ENCODE measurements at regions not wholly inside any gene's neighbourhood (a gene's known extent, or its start where the extent isn't known, plus 50 kb on each side); places are given as distances from the start of the nearest gene placed in this dataset.
"Not testable (repeated sequence)": the region's sequence is repeated elsewhere in the genome, so short reads cannot be mapped to it uniquely, and the experiment has no call there.

GRCh38 chr14:88961214-88961613, 136.8 kb downstream of the TTC8 start:
- Mint-ChIP-seq H3K4me3 (no peak overlapping the region), H3K27ac (no peak overlapping the region), H3K4me1 (ENCODE audit: low read depth) (no peaks in the 10 kb centered on the region), H3K27me3 (ENCODE audit: low read depth) (no peaks in the 10 kb centered on the region), H3K9me3 (no peaks in the 10 kb centered on the region), H3K36me3 (ENCODE audit: low read depth) (no peaks in the 10 kb centered on the region)

- H3K27me3 Mint-ChIP-seq (ENCODE audit: low read depth): no peaks in the 10 kb centered on the region
- no peaks in the 10 kb centered on the region for H3K9me3 Mint-ChIP-seq
- H3K36me3 Mint-ChIP-seq (ENCODE audit: low read depth): no peaks in the 10 kb centered on the region
- no peak overlapping the region for H3K4me3 Mint-ChIP-seq
- no peak overlapping the region for H3K27ac Mint-ChIP-seq
- no peaks in the 10 kb centered on the region for H3K4me1 Mint-ChIP-seq (ENCODE audit: low read depth)
Observed at GRCh38 chr14:88962356-88962755, 137.9 kb downstream of the TTC8 start.

- H3K4me1 Mint-ChIP-seq (ENCODE audit: low read depth): no peaks in the 10 kb centered on the region
- no peaks in the 10 kb centered on the region for H3K9me3 Mint-ChIP-seq
- no peaks in the 10 kb centered on the region for H3K36me3 Mint-ChIP-seq (ENCODE audit: low read depth)
- H3K27me3 Mint-ChIP-seq (ENCODE audit: low read depth): no peaks in the 10 kb centered on the region
- H3K27ac Mint-ChIP-seq: no peak overlapping the region
- no peak overlapping the region for H3K4me3 Mint-ChIP-seq
Observed at GRCh38 chr14:88967299-88967698, 142.8 kb downstream of the TTC8 start.

GRCh38 chr14:88975043-88975830, 150.8 kb downstream of the TTC8 start:
- Mint-ChIP-seq H3K4me1 (ENCODE audit: low read depth) (no peaks in the 10 kb centered on the region), H3K27me3 (ENCODE audit: low read depth) (peaks cover 21% of the 10 kb centered on the region), H3K9me3 (peaks cover 7% of the 10 kb centered on the region), H3K36me3 (ENCODE audit: low read depth) (no peaks in the 10 kb centered on the region), H3K27ac (no peak overlapping the region), H3K4me3 (no peak overlapping the region)

- Mint-ChIP-seq H3K36me3 (ENCODE audit: low read depth) (no peaks in the 10 kb centered on the region), H3K4me3 (no peak overlapping the region), H3K9me3 (peaks cover 7% of the 10 kb centered on the region), H3K4me1 (ENCODE audit: low read depth) (no peaks in the 10 kb centered on the region), H3K27me3 (ENCODE audit: low read depth) (peaks cover 22% of the 10 kb centered on the region), H3K27ac (no peak overlapping the region)
Observed at GRCh38 chr14:88975926-88976325, 151.5 kb downstream of the TTC8 start.

- not testable (repeated sequence) for H3K27ac Mint-ChIP-seq; H3K36me3 Mint-ChIP-seq (ENCODE audit: low read depth); H3K4me1 Mint-ChIP-seq (ENCODE audit: low read depth); H3K9me3 Mint-ChIP-seq; H3K4me3 Mint-ChIP-seq
- H3K27me3 Mint-ChIP-seq (ENCODE audit: low read depth): peaks cover 25% of the 10 kb centered on the region
Observed at GRCh38 chr14:88980907-88981306, 156.5 kb downstream of the TTC8 start.

- Mint-ChIP-seq H3K27ac (no peak overlapping the region), H3K9me3 (peaks cover 7% of the 10 kb centered on the region), H3K27me3 (ENCODE audit: low read depth) (peaks cover 25% of the 10 kb centered on the region), H3K4me1 (ENCODE audit: low read depth) (no peaks in the 10 kb centered on the region), H3K36me3 (ENCODE audit: low read depth) (no peaks in the 10 kb centered on the region), H3K4me3 (no peak overlapping the region)
Observed at GRCh38 chr14:88981948-88982347, 157.5 kb downstream of the TTC8 start.

GRCh38 chr14:88983755-88984154, 159.3 kb downstream of the TTC8 start:
- Mint-ChIP-seq H3K27ac (no peak overlapping the region), H3K4me1 (ENCODE audit: low read depth) (no peaks in the 10 kb centered on the region), H3K9me3 (no peaks in the 10 kb centered on the region), H3K4me3 (no peak overlapping the region), H3K27me3 (ENCODE audit: low read depth) (peaks cover 16% of the 10 kb centered on the region), H3K36me3 (ENCODE audit: low read depth) (no peaks in the 10 kb centered on the region)

GRCh38 chr14:88985654-88986053, 161.2 kb downstream of the TTC8 start:
- Mint-ChIP-seq H3K4me1 (ENCODE audit: low read depth) (no peaks in the 10 kb centered on the region), H3K9me3 (no peaks in the 10 kb centered on the region), H3K27me3 (ENCODE audit: low read depth) (peaks cover 3% of the 10 kb centered on the region), H3K27ac (no peak overlapping the region), H3K36me3 (ENCODE audit: low read depth) (no peaks in the 10 kb centered on the region), H3K4me3 (no peak overlapping the region)

- no peaks in the 10 kb centered on the region for H3K4me1 Mint-ChIP-seq (ENCODE audit: low read depth)
- no peaks in the 10 kb centered on the region for H3K36me3 Mint-ChIP-seq (ENCODE audit: low read depth)
- H3K9me3 Mint-ChIP-seq: peaks cover under 1% of the 10 kb centered on the region
- H3K27ac Mint-ChIP-seq: no peak overlapping the region
- H3K4me3 Mint-ChIP-seq: no peak overlapping the region
- peaks cover 4% of the 10 kb centered on the region for H3K27me3 Mint-ChIP-seq (ENCODE audit: low read depth)
Observed at GRCh38 chr14:88986146-88986841, 161.8 kb downstream of the TTC8 start.

GRCh38 chr14:88986908-88987307, 162.5 kb downstream of the TTC8 start:
- not testable (repeated sequence) for H3K4me3 Mint-ChIP-seq; H3K9me3 Mint-ChIP-seq; H3K4me1 Mint-ChIP-seq (ENCODE audit: low read depth); H3K27ac Mint-ChIP-seq; H3K27me3 Mint-ChIP-seq (ENCODE audit: low read depth); H3K36me3 Mint-ChIP-seq (ENCODE audit: low read depth)

- Mint-ChIP-seq H3K27ac (no peak overlapping the region), H3K27me3 (ENCODE audit: low read depth) (peaks cover 9% of the 10 kb centered on the region), H3K4me1 (ENCODE audit: low read depth) (no peaks in the 10 kb centered on the region), H3K36me3 (ENCODE audit: low read depth) (no peaks in the 10 kb centered on the region), H3K9me3 (peaks cover 3% of the 10 kb centered on the region), H3K4me3 (no peak overlapping the region)
Observed at GRCh38 chr14:88987516-88987915, 163.1 kb downstream of the TTC8 start.

GRCh38 chr14:88989911-88990310, 165.5 kb downstream of the TTC8 start:
- Mint-ChIP-seq H3K36me3 (ENCODE audit: low read depth) (no peaks in the 10 kb centered on the region), H3K27me3 (ENCODE audit: low read depth) (peaks cover 9% of the 10 kb centered on the region), H3K9me3 (peaks cover 3% of the 10 kb centered on the region), H3K4me3 (no peak overlapping the region), H3K4me1 (ENCODE audit: low read depth) (no peaks in the 10 kb centered on the region), H3K27ac (no peak overlapping the region)

GRCh38 chr14:88990856-88991255, 166.4 kb downstream of the TTC8 start:
- H3K4me3 Mint-ChIP-seq: no peak overlapping the region
- H3K27me3 Mint-ChIP-seq (ENCODE audit: low read depth): peaks cover 6% of the 10 kb centered on the region
- H3K4me1 Mint-ChIP-seq (ENCODE audit: low read depth): no peaks in the 10 kb centered on the region
- H3K27ac Mint-ChIP-seq: no peak overlapping the region
- peaks cover 3% of the 10 kb centered on the region for H3K9me3 Mint-ChIP-seq
- no peaks in the 10 kb centered on the region for H3K36me3 Mint-ChIP-seq (ENCODE audit: low read depth)

GRCh38 chr14:88992011-88992410, 167.6 kb downstream of the TTC8 start:
- no peak overlapping the region for H3K27ac Mint-ChIP-seq
- H3K4me1 Mint-ChIP-seq (ENCODE audit: low read depth): no peaks in the 10 kb centered on the region
- H3K4me3 Mint-ChIP-seq: no peak overlapping the region
- peaks cover 6% of the 10 kb centered on the region for H3K27me3 Mint-ChIP-seq (ENCODE audit: low read depth)
- H3K9me3 Mint-ChIP-seq: peaks cover 3% of the 10 kb centered on the region
- H3K36me3 Mint-ChIP-seq (ENCODE audit: low read depth): no peaks in the 10 kb centered on the region

Data from T-helper 1 cell treated with Interleukin-12 subunit alpha and Interleukin-12 subunit beta and Interleukin-4 antibody, amounts not matched to agents 30 μg/mL and 1 μg/mL, for 36 hours (primary cell).